ENCODE measurements at regions not wholly inside any gene's neighbourhood (a gene's known extent, or its start where the extent isn't known, plus 50 kb on each side); places are given as distances from the start of the nearest gene placed in this dataset.

GRCh38 chr9:16193066-16193465 lies 640.2 kb downstream of the CCDC171 start:
- no peaks in the 10 kb centered on the region for H3K27me3 Mint-ChIP-seq
- no peak overlapping the region for H3K4me3 Mint-ChIP-seq
- H3K36me3 Mint-ChIP-seq: no peaks in the 10 kb centered on the region
- no peaks in the 10 kb centered on the region for H3K4me1 Mint-ChIP-seq
- H3K27ac Mint-ChIP-seq: no peak overlapping the region
- peaks cover 2 to 10% (median 6%) of the 10 kb centered on the region in 3 donors for H3K9me3 Mint-ChIP-seq

DNA sequence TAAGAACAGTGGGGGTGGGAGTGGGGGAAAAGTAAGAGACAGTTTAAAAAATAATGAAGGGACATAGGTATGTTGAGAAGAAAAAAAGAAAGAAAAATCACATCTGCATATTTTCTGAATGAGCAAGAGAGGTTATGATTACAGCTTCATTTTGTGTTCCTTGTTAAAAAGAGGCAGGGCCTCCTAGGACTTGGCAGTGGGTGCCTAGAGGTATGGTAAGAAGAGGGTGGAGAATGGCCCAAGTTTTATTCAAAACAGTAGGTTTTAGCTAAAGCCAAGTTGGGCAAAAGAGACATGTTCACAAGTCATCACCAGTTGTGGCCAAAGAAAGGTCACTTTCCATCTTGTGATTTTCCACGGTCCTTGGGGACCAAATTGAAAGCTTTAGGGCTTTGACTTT lies 643.4 kb downstream of the CCDC171 start:
- H3K4me3 Mint-ChIP-seq: no peak overlapping the region
- no peak overlapping the region for H3K27ac Mint-ChIP-seq
- H3K36me3 Mint-ChIP-seq: no peaks in the 10 kb centered on the region
- H3K4me1 Mint-ChIP-seq: no peaks in the 10 kb centered on the region
- H3K27me3 Mint-ChIP-seq: no peaks in the 10 kb centered on the region
- peaks cover 0 to 8% (median 2%) of the 10 kb centered on the region in 3 donors for H3K9me3 Mint-ChIP-seq

DNA sequence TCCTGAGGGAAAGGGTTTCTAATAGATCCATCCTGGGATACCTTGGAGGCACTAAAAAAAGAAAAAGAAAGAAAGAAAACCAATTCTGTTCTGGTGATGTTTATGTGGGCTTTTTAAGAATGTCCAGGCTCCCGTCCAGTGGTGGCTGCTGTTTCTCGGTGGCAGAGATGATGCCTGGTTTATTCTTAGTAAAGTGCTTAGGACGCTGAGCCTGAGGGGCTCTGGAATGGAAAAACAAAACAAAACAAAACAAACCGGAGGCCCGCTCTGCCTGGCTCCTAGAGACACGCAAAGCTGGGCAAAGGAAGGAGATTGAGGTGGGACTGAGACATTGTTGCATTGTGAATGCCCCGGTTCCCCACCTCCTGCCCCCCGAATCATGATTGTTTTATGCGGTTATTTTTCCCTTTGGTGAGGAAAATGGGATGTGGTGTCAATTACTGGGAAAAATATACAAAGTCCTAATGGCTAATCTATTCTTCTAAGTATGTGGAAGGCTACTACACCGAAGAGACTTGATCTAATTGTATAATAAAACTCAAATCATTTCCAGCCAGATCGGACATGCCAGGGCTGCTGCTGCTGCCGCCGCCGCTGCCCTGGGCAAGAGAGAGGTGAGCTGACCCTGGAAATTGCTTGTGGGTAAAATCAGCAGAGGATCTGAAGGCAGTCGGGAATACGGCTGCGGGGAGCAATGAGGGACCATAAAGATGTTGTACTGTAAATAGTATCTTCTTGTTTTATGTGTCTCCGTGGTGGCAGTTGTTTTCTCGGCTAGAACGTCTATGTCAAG lies 644.9 kb downstream of the CCDC171 start:
- no peaks in the 10 kb centered on the region for H3K4me1 Mint-ChIP-seq
- no peak overlapping the region for H3K4me3 Mint-ChIP-seq
- H3K27me3 Mint-ChIP-seq: no peaks in the 10 kb centered on the region
- H3K27ac Mint-ChIP-seq: no peak overlapping the region
- H3K9me3 Mint-ChIP-seq: peaks cover 0 to 6% (median 2%) of the 10 kb centered on the region in 3 donors
- no peaks in the 10 kb centered on the region for H3K36me3 Mint-ChIP-seq

DNA sequence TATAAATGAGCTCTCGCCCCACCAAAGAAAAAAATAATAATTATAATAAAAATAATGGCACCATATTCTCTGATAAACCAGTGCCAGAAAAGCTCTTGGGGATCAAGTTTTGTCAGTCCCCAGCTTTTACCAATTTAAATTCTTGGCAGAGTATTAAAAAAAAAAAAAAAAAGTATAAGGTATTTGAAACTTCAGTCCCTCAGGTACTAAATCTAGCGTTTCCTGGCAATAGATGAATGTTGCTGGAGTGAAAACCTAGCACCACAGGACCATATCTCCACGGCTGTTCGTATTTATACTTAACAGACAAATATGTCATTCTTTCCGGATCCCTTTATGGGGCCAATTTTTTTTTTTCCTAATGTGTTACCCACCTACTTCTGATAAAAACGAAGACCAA lies 646.2 kb downstream of the CCDC171 start:
- no peaks in the 10 kb centered on the region for H3K27me3 Mint-ChIP-seq
- H3K9me3 Mint-ChIP-seq: peaks cover 0 to 6% (median 5%) of the 10 kb centered on the region in 3 donors
- no peaks in the 10 kb centered on the region for H3K36me3 Mint-ChIP-seq
- no peak overlapping the region for H3K27ac Mint-ChIP-seq
- H3K4me3 Mint-ChIP-seq: no peak overlapping the region
- no peaks in the 10 kb centered on the region for H3K4me1 Mint-ChIP-seq

DNA sequence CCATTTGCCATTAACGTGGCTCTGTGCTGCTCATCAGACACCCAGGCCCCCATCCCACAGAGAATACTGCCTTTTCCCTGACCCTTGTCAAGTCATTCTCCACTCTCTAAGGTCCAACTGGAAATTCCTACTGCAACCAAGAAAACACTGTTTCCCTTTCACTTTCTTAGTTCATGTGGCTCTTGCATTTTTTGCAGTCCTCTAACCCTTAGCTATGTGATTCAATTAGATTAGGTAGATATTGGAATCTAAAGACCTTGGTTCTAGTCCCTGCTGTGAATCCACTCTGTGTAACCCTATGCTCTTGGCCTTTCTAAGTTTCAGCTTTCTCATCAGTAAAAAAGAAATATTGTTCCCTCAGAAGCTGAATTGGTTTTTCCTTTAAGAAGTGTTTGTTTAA lies 649.4 kb downstream of the CCDC171 start:
- Mint-ChIP-seq H3K27me3 (no peaks in the 10 kb centered on the region), H3K36me3 (no peaks in the 10 kb centered on the region), H3K4me1 (no peaks in the 10 kb centered on the region), H3K9me3 (peaks cover 3 to 7% (median 5%) of the 10 kb centered on the region in 3 donors), H3K4me3 (no peak overlapping the region), H3K27ac (no peak overlapping the region)

DNA sequence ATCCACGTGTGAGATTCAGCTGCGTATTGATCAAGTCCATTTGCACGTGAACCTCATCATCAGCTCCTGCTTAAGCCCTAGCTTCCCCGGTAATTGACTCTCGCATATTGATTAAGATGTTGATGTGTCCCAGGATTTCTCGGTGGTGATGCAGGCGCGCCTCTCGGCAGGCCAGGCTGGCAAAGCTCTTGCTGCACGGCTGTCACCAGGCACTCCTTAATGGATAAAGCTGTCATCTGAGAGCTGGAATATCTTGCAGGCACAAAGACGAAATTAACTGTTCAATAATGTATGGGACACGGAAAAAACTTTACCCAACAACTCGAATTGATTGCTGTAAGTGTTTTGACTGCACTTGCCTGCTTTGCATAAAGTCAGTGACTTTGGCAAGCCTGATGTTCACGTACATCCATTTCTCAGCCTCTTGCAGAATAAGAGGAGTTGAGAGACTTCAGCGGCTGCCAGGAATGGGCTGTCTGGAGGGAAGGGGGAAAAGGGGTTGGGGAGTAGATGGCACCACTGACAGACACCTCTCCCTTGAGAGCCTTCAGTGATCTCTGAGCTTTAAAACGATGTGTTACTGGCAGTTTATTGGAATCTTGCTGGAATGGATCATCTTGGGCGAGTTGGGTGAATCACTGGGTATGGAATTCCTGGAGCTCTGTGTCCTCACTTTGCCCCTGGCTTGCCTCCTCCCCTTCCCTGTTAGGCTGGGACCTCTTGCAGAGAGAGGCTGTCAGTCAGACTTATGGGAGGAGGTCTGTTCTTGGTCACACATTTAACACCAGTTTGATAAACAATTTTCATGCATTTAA lies 650.3 kb downstream of the CCDC171 start:
- Mint-ChIP-seq H3K36me3 (no peaks in the 10 kb centered on the region), H3K4me3 (no peak overlapping the region), H3K27ac (no peak overlapping the region), H3K27me3 (no peaks in the 10 kb centered on the region), H3K4me1 (no peaks in the 10 kb centered on the region), H3K9me3 (peaks cover 3 to 7% (median 4%) of the 10 kb centered on the region in 3 donors)

DNA sequence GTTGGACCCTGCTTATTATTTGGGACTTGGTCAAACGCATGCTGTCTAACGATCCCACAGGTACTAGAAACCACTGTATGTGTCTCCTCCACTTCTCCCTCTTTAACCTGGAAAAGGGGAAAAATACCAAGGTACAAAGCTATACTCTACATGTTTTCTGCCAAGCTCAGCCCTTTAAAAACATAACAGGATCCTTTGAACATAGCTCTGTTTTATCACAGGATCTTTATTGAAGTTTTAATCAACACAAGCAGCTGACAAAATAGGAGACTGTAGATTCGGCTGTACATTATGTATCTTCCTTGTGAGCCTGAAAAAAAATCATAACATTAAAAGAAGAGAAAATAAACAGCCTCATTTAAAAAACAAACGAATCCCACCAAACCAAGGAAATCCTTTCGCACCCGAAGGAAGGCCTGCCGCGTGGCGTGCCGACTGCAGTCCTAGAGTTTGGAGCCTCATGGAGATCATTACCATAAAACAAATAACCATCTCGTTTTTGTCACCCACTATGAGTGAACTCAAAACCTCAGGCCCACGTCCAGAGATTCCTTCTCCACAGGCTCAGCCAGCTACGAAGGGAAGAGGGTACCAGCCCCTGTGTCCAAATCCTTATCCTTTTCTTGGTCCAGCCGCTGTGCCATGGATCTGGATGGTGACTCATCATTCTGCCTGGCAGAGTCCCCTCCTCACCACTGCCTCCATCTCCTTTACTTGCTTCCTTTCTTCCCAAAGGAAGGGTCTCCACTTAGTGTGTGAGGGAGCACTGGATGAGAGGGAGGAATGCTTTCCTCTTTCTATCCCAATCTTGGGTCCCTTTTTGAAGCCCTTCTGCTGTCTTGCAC lies 651.1 kb downstream of the CCDC171 start:
- peaks cover 3 to 7% (median 4%) of the 10 kb centered on the region in 3 donors for H3K9me3 Mint-ChIP-seq
- no peak overlapping the region for H3K27ac Mint-ChIP-seq
- no peaks in the 10 kb centered on the region for H3K4me1 Mint-ChIP-seq
- H3K36me3 Mint-ChIP-seq: no peaks in the 10 kb centered on the region
- H3K4me3 Mint-ChIP-seq: no peak overlapping the region
- H3K27me3 Mint-ChIP-seq: no peaks in the 10 kb centered on the region

GRCh38 chr9:16205455-16205854 lies 652.6 kb downstream of the CCDC171 start:
- H3K4me3 Mint-ChIP-seq: no peak overlapping the region
- H3K36me3 Mint-ChIP-seq: peaks cover 2% of the 10 kb centered on the region
- H3K27ac Mint-ChIP-seq: no peak overlapping the region
- no peaks in the 10 kb centered on the region for H3K27me3 Mint-ChIP-seq
- no peaks in the 10 kb centered on the region for H3K4me1 Mint-ChIP-seq
- H3K9me3 Mint-ChIP-seq: peaks cover 3 to 11% (median 4%) of the 10 kb centered on the region in 3 donors

GRCh38 chr9:16206518-16206917 lies 653.7 kb downstream of the CCDC171 start:
- no peak overlapping the region for H3K27ac Mint-ChIP-seq
- H3K36me3 Mint-ChIP-seq: peaks cover 2% of the 10 kb centered on the region
- H3K4me3 Mint-ChIP-seq: no peak overlapping the region
- peaks cover 4 to 11% (median 6%) of the 10 kb centered on the region in 3 donors for H3K9me3 Mint-ChIP-seq
- no peaks in the 10 kb centered on the region for H3K27me3 Mint-ChIP-seq
- H3K4me1 Mint-ChIP-seq: no peaks in the 10 kb centered on the region

GRCh38 chr9:16207161-16207560 lies 654.3 kb downstream of the CCDC171 start:
- Mint-ChIP-seq H3K27me3 (no peaks in the 10 kb centered on the region), H3K4me3 (no peak overlapping the region), H3K4me1 (no peaks in the 10 kb centered on the region), H3K27ac (no peak overlapping the region), H3K36me3 (peaks cover 2% of the 10 kb centered on the region), H3K9me3 (peaks cover 5 to 11% (median 6%) of the 10 kb centered on the region in 3 donors)

GRCh38 chr9:16210440-16210839 lies 657.6 kb downstream of the CCDC171 start:
- Mint-ChIP-seq H3K36me3 (peaks cover 2% of the 10 kb centered on the region), H3K4me1 (no peaks in the 10 kb centered on the region)

GRCh38 chr9:16211946-16212345 lies 658.5 kb downstream of the BNC2 start:
- Mint-ChIP-seq H3K27ac (no peak overlapping the region), H3K4me1 (no peaks in the 10 kb centered on the region), H3K9me3 (peaks cover 2 to 4% (median 4%) of the 10 kb centered on the region in 3 donors), H3K27me3 (no peaks in the 10 kb centered on the region), H3K4me3 (no peak overlapping the region), H3K36me3 (peaks cover 2% of the 10 kb centered on the region)

More at GRCh38 chr9:16210440-16210839, 657.6 kb downstream of the CCDC171 start:
- H3K27ac Mint-ChIP-seq: no peak overlapping the region
- H3K27me3 Mint-ChIP-seq: no peaks in the 10 kb centered on the region
- H3K4me3 Mint-ChIP-seq: no peak overlapping the region
- peaks cover 2 to 6% (median 6%) of the 10 kb centered on the region in 3 donors for H3K9me3 Mint-ChIP-seq

- no peaks in the 10 kb centered on the region for H3K4me1 Mint-ChIP-seq
- no peak overlapping the region for H3K4me3 Mint-ChIP-seq
These were observed 656.5 kb downstream of the BNC2 start for GRCh38 chr9:16213781-16214515.

GRCh38 chr9:16214677-16215352 lies 655.7 kb downstream of the BNC2 start:
- Mint-ChIP-seq H3K4me3 (no peak overlapping the region), H3K27ac (no peak overlapping the region), H3K27me3 (no peaks in the 10 kb centered on the region), H3K4me1 (no peaks in the 10 kb centered on the region), H3K9me3 (peaks cover 2 to 4% (median 4%) of the 10 kb centered on the region in 3 donors), H3K36me3 (peaks cover 2% of the 10 kb centered on the region)

More at GRCh38 chr9:16213781-16214515, 656.5 kb downstream of the BNC2 start:
- Mint-ChIP-seq H3K27ac (no peak overlapping the region), H3K36me3 (peaks cover 2% of the 10 kb centered on the region), H3K27me3 (no peaks in the 10 kb centered on the region), H3K9me3 (peaks cover 2 to 4% (median 4%) of the 10 kb centered on the region in 3 donors)

Data from IgD-negative memory B cell (primary cell).